Endothelial cell of umbilical vein (primary cell): ENCODE measurements at regions not wholly inside any gene's neighbourhood (a gene's known extent, or its start where the extent isn't known, plus 50 kb on each side); places are given as distances from the start of the nearest gene placed in this dataset.

Source experiments
- BruUV-seq: library from RNA; stranded (reverse); fragments of 400-500 nt; replicated peaks from 2 replicates; lab custom pipeline; 2021; lab: Mats Ljungman, UMichigan
- CTCF ChIA-PET: fragments of 300-600, 350-600 bp; sonication (Branson Sonifier 250); formaldehyde crosslinking; loops from one replicate; lab custom pipeline; 2021; ENCODE audit warnings: antibody characterized with exemption, inconsistent platforms; lab: Charles Lee
- POLR2A ChIA-PET: fragments of 300-600, 350-600 bp; sonication (Branson Sonifier 250); formaldehyde crosslinking; loops from one replicate; lab custom pipeline; 2021; ENCODE audit warnings: antibody characterized with exemption, inconsistent platforms; lab: Charles Lee
- DNase-seq: peaks from one replicate; pipeline ENCODE4 v3.0.0-alpha.2; 2011; ENCODE audit warnings: low read depth, low spot score
- FAIRE-seq: peaks from 2 replicates; lab custom pipeline; 2011; peaks lifted over from hg19 to GRCh38; lab: Jason Lieb, UNC
- H2AFZ ChIP-seq: 2 replicates; pipeline ENCODE4 v1.6.0; 2012; ENCODE audit warnings: low read depth, low read length, control low read depth, inconsistent platforms
- H3K27ac ChIP-seq: 2 replicates; pipeline ENCODE4 v1.5.1; 2011; ENCODE audit warnings: low read depth, mild to moderate bottlenecking, control low read depth, low read length, moderate library complexity; ENCODE audit not compliant: insufficient read depth
- H3K27me3 ChIP-seq, 2 experiments: 2 replicates each; pipeline versions ENCODE4 v1.6.0 to v1.6.1; 2011; ENCODE audit warnings: low read length in 2 of 2, mixed read lengths in 1 of 2; ENCODE audit not compliant: control insufficient read depth in 2 of 2, insufficient read depth in 2 of 2
- H3K36me3 ChIP-seq, 2 experiments: 2 replicates in 1 of 2; 3 replicates in 1 of 2; pipeline ENCODE4 v1.5.1; 2011; ENCODE audit warnings: low read length in 2 of 2, mild to moderate bottlenecking in 1 of 2, moderate library complexity in 1 of 2; ENCODE audit not compliant: control insufficient read depth in 2 of 2, insufficient read depth in 2 of 2; ENCODE audit errors: extremely low read depth in 1 of 2
- H3K4me1 ChIP-seq: 3 replicates; pipeline ENCODE4 v1.5.1; 2011; ENCODE audit warnings: mild to moderate bottlenecking, low read length; ENCODE audit not compliant: control insufficient read depth, insufficient read depth; ENCODE audit errors: extremely low read depth
- H3K4me2 ChIP-seq: 2 replicates; pipeline ENCODE4 v1.6.1; 2011; ENCODE audit warnings: low read length, control low read depth, mixed read lengths; ENCODE audit not compliant: insufficient read depth
- H3K4me3 ChIP-seq, 3 experiments: fragments of 200-600 bp in 1 of 3; sonication (generic), shearing (Covaris generic) in 1 of 3; replicated peaks in 1 of 3; 2 replicates each; pipeline ENCODE4 v1.5.1; 2011 to 2016; ENCODE audit warnings: control low read depth in 3 of 3, low read length in 3 of 3, mild to moderate bottlenecking in 2 of 3, inconsistent platforms in 1 of 3, low read depth in 1 of 3, moderate library complexity in 1 of 3; ENCODE audit not compliant: insufficient read depth in 1 of 3
- H3K79me2 ChIP-seq: 2 replicates; pipeline ENCODE4 v1.6.0; 2012; ENCODE audit warnings: low read length, inconsistent platforms; ENCODE audit not compliant: control insufficient read depth, insufficient read depth
- H3K9ac ChIP-seq: replicated peaks from 2 replicates; pipeline ENCODE3; 2011; ENCODE audit warnings: low read length, control low read depth; ENCODE audit not compliant: insufficient read depth; ENCODE audit errors: extremely low read depth
- H3K9me1 ChIP-seq: replicated peaks from 3 replicates; pipeline ENCODE4 v1.6.0; 2011; ENCODE audit warnings: mild to moderate bottlenecking, low read length; ENCODE audit not compliant: control insufficient read depth, insufficient read depth; ENCODE audit errors: extremely low read depth
- H3K9me3 ChIP-seq: replicated peaks from 2 replicates; pipeline ENCODE4 v1.5.1; 2012; ENCODE audit warnings: low read length, inconsistent platforms; ENCODE audit not compliant: control insufficient read depth, insufficient read depth
- H4K20me1 ChIP-seq: replicated peaks from 2 replicates; pipeline ENCODE3; 2011; ENCODE audit warnings: mild to moderate bottlenecking, low read length; ENCODE audit not compliant: control insufficient read depth, insufficient read depth; ENCODE audit errors: extremely low read depth
- CTCF ChIP-seq, 2 donors: IDR thresholded peaks; 1 replicate in 1 of 2; 2 replicates in 1 of 2; pipeline ENCODE4 v1.5.1; 2011; ENCODE audit warnings: low read length in 2 of 2, mild to moderate bottlenecking in 2 of 2, moderate library complexity in 2 of 2, control low read depth in 1 of 2, inconsistent platforms in 1 of 2, low read depth in 1 of 2; ENCODE audit not compliant: insufficient read depth in 1 of 2; ENCODE audit errors: extremely low read depth in 1 of 2
- EZH2 ChIP-seq: IDR thresholded peaks from 2 replicates; pipeline ENCODE4 v1.6.1; 2012; ENCODE audit warnings: borderline replicate concordance, low read depth, mild to moderate bottlenecking, moderate library complexity, low read length, inconsistent platforms; ENCODE audit not compliant: severe bottlenecking
- FOS ChIP-seq: IDR thresholded peaks from 2 replicates; pipeline ENCODE4 v1.6.1; 2011; ENCODE audit warnings: mild to moderate bottlenecking, low read length, moderate library complexity, borderline replicate concordance; ENCODE audit not compliant: insufficient read depth
- GATA2 ChIP-seq: IDR thresholded peaks from 2 replicates; pipeline ENCODE4 v1.7.0; 2011; ENCODE audit warnings: low read depth, mild to moderate bottlenecking, moderate library complexity, mixed read lengths, low read length; ENCODE audit not compliant: insufficient read length, insufficient read depth
- JUN ChIP-seq: IDR thresholded peaks from 2 replicates; pipeline ENCODE4 v1.6.1; 2011; ENCODE audit warnings: borderline replicate concordance, low read depth; ENCODE audit not compliant: insufficient read length, insufficient read depth
- MAX ChIP-seq: IDR thresholded peaks from 2 replicates; pipeline ENCODE4 v1.6.1; 2011; ENCODE audit not compliant: insufficient read depth, insufficient read length
- MYC ChIP-seq: IDR thresholded peaks from one replicate; pipeline ENCODE4 v1.6.1; 2011; ENCODE audit warnings: mild to moderate bottlenecking, low read depth, low read length
- POLR2A ChIP-seq: IDR thresholded peaks from 2 replicates; pipeline ENCODE4 v1.6.1; 2012; ENCODE audit warnings: low read depth, mild to moderate bottlenecking, control low read depth, low read length
- POLR2AphosphoS5 ChIP-seq: IDR thresholded peaks from 2 replicates; pipeline ENCODE4 v1.6.1; 2012; ENCODE audit warnings: low read depth, mild to moderate bottlenecking, control low read depth, low read length, moderate library complexity; ENCODE audit not compliant: insufficient read depth
- dilution Hi-C: fragments of 300-500 bp; cut with MboI; formaldehyde crosslinking; loops from one replicate; pipeline ENCODE4 v1.15.0; 2019; ENCODE audit warnings: low sequenced_read_pairs; ENCODE audit not compliant: extremely low pct_ligation_motif_present
- intact Hi-C: fragments of 100-400 bp; cut with micrococcal nuclease; formaldehyde crosslinking; loops from one replicate; pipeline ENCODE4 v1.10.0; 2022

- H3K9me3 ChIP-seq = no peaks in the 10 kb centered on the region
- no peak for TF ChIP-seq FOS
- no peak overlapping the region for H2AFZ ChIP-seq
- no peaks in the 10 kb centered on the region for H3K27me3 ChIP-seq
- H3K9me1 ChIP-seq = no peaks in the 10 kb centered on the region
- no peaks in the 10 kb centered on the region for H3K79me2 ChIP-seq
- H3K4me2 ChIP-seq = no peak overlapping the region
- intact Hi-C loops (no loop called here), dilution Hi-C loops (no loop called here)
- DNase-seq (no peak), FAIRE-seq (no peak)
- ChIA-PET POLR2A (no interaction called here), CTCF (interaction anchor here (1.8 kb wide), 1 partner anchor 45 kb away, joined by 5 read pairs; no protein-coding TSS in a partner anchor)
- H3K27ac ChIP-seq = no peak overlapping the region
- H3K4me3 ChIP-seq = no peak overlapping the region
- H3K36me3 ChIP-seq = no peaks in the 10 kb centered on the region
- no peaks in the 10 kb centered on the region for H4K20me1 ChIP-seq
- H3K9ac ChIP-seq = no peak overlapping the region
- no TSS peak for BruUV-seq
- no peaks in the 10 kb centered on the region for H3K4me1 ChIP-seq
Measured at GRCh38 chr2:189937691-189938090, 124.8 kb downstream of the MSTN start.

GRCh38 chr2:189933911-189934399 lies 128.6 kb downstream of the MSTN start:
- Histone ChIP-seq H3K4me3 (no peak overlapping the region), H3K27me3 (no peaks in the 10 kb centered on the region), H3K79me2 (no peaks in the 10 kb centered on the region), H3K4me2 (no peak overlapping the region), H3K4me1 (no peaks in the 10 kb centered on the region), H4K20me1 (no peaks in the 10 kb centered on the region), H3K9ac (no peak overlapping the region), H3K9me1 (no peaks in the 10 kb centered on the region), H3K27ac (no peak overlapping the region), H3K9me3 (no peaks in the 10 kb centered on the region), H2AFZ (no peak overlapping the region), H3K36me3 (no peaks in the 10 kb centered on the region)
- TF ChIP-seq GATA2 (no peak), POLR2AphosphoS5 (no peak), POLR2A (no peak), JUN (no peak), FOS (no peak), MAX (no peak), EZH2 (no peak), MYC (no peak), CTCF (IDR thresholded peaks at IDR 0.05; ENCODE audit: extremely low read depth in 1 of 2, insufficient read depth in 1 of 2, low read depth in 1 of 2, low read length in 2 of 2) (no peak)
- POLR2A ChIA-PET = no interaction called here
- no TSS peak for BruUV-seq
- FAIRE-seq = no peak
- DNase-seq = peak; percentile 44
- dilution Hi-C loops = no loop called here
- intact Hi-C loops = no loop called here
- CTCF ChIA-PET = no interaction called here
